Stimulated activated CD8-positive, alpha-beta memory T cell treated with anti-CD3 and anti-CD28 coated beads, Interleukin-4, amount 100 ng/mL, for 24 hours (primary cell): ENCODE measurements at regions not wholly inside any gene's neighbourhood (a gene's known extent, or its start where the extent isn't known, plus 50 kb on each side); places are given as distances from the start of the nearest gene placed in this dataset.

Experiments used
- DNase-seq: peaks from one replicate; pipeline ENCODE4 v3.0.0-alpha.2; 2020; ENCODE audit warnings: low read depth

GRCh38 chr4:22217480-22217879 is 268.9 kb upstream of the KCNIP4 start:
- no peak for DNase-seq

- no peak for DNase-seq
Observed at GRCh38 chr4:22216278-22216677, 267.7 kb upstream of the KCNIP4 start.

- no peak for DNase-seq
Observed at GRCh38 chr4:22215084-22215483, 266.5 kb upstream of the KCNIP4 start.

- DNase-seq = no peak
Observed at GRCh38 chr4:22203711-22204011, 255.1 kb upstream of the KCNIP4 start.

- no peak for DNase-seq
Observed at GRCh38 chr4:22202975-22203710, 254.6 kb upstream of the KCNIP4 start.

- no peak for DNase-seq
Observed at GRCh38 chr4:22202246-22202974, 253.8 kb upstream of the KCNIP4 start.

- no peak for DNase-seq
Observed at GRCh38 chr4:22201256-22201655, 252.7 kb upstream of the KCNIP4 start.

- no peak for DNase-seq
Observed at GRCh38 chr4:22196551-22196950, 248.0 kb upstream of the KCNIP4 start.

GRCh38 chr4:22192084-22192511 is 243.5 kb upstream of the KCNIP4 start:
- DNase-seq = no peak

GRCh38 chr4:22191565-22191964 is 243.0 kb upstream of the KCNIP4 start:
- no peak for DNase-seq

GRCh38 chr4:22190855-22191254 is 242.3 kb upstream of the KCNIP4 start:
- DNase-seq = no peak

GRCh38 chr4:22187203-22187820 is 238.7 kb upstream of the KCNIP4 start:
- DNase-seq = no peak

- DNase-seq = no peak
Observed at GRCh38 chr4:22181736-22182135, 233.2 kb upstream of the KCNIP4 start.

GRCh38 chr4:22179124-22179874 is 230.7 kb upstream of the KCNIP4 start:
- no peak for DNase-seq

GRCh38 chr4:22174640-22175039 is 226.1 kb upstream of the KCNIP4 start:
- DNase-seq = no peak

GRCh38 chr4:22170353-22170752 is 221.8 kb upstream of the KCNIP4 start:
- DNase-seq = no peak

- no peak for DNase-seq
Observed at GRCh38 chr4:22167201-22167600, 218.6 kb upstream of the KCNIP4 start.

GRCh38 chr4:22162454-22162853 is 213.9 kb upstream of the KCNIP4 start:
- no peak for DNase-seq

- DNase-seq = no peak
Observed at GRCh38 chr4:22130741-22131140, 182.2 kb upstream of the KCNIP4 start.

- DNase-seq = no peak
Observed at GRCh38 chr4:22129454-22130029, 181.0 kb upstream of the KCNIP4 start.

- no peak for DNase-seq
Observed at GRCh38 chr4:22122062-22122461, 173.5 kb upstream of the KCNIP4 start.

- no peak for DNase-seq
Observed at GRCh38 chr4:22115262-22115661, 166.7 kb upstream of the KCNIP4 start.
